GM23338 (cell line): ENCODE measurements at regions not wholly inside any gene's neighbourhood (a gene's known extent, or its start where the extent isn't known, plus 50 kb on each side); places are given as distances from the start of the nearest gene placed in this dataset.
"Not testable (repeated sequence)": the region's sequence is repeated elsewhere in the genome, so short reads cannot be mapped to it uniquely, and the experiment has no call there.

Source experiments
- ATAC-seq: fragments of 200-7000 bp; cut with Tn5 transposase; 3 replicates; pipeline ENCODE4 v1.9.1; 2020
- DNase-seq: peaks from one replicate; pipeline ENCODE4 v3.0.0-alpha.2; 2015; ENCODE audit warnings: low spot score
- H2AFZ ChIP-seq: fragments of 200-600 bp; sonication (generic); 2 replicates; pipeline ENCODE4 v1.8.0; 2016; ENCODE audit warnings: antibody characterized with exemption, mild to moderate bottlenecking, moderate library complexity
- H3F3A ChIP-seq: fragments of 200-600 bp; sonication (generic); replicated peaks from 2 replicates; pipeline ENCODE4 v1.8.0; 2017; ENCODE audit warnings: antibody characterized with exemption, mixed run types, low read depth
- H3K27ac ChIP-seq: fragments of 200-600 bp; sonication (generic); 2 replicates; pipeline ENCODE4 v1.6.1; 2016; ENCODE audit warnings: low read depth
- H3K27me3 ChIP-seq: fragments of 200-600 bp; sonication (generic); 2 replicates; pipeline ENCODE4 v1.8.0; 2016; ENCODE audit warnings: mild to moderate bottlenecking, mixed run types, moderate library complexity; ENCODE audit not compliant: insufficient read depth
- H3K36me3 ChIP-seq: fragments of 200-600 bp; sonication (generic); 2 replicates; pipeline ENCODE4 v1.8.0; 2016; ENCODE audit warnings: mild to moderate bottlenecking; ENCODE audit not compliant: insufficient read depth
- H3K4me1 ChIP-seq: fragments of 200-600 bp; sonication (generic); 2 replicates; pipeline ENCODE4 v1.8.0; 2016; ENCODE audit warnings: mild to moderate bottlenecking, moderate library complexity; ENCODE audit not compliant: insufficient read depth
- H3K4me2 ChIP-seq: fragments of 200-600 bp; sonication (generic); 2 replicates; pipeline ENCODE4 v1.7.1; 2017; ENCODE audit warnings: mixed run types
- H3K4me3 ChIP-seq: fragments of 200-600 bp; sonication (generic); 2 replicates; pipeline ENCODE4 v1.6.1; 2016; ENCODE audit warnings: mixed run types
- H3K79me2 ChIP-seq: fragments of 200-600 bp; sonication (generic); replicated peaks from 2 replicates; pipeline ENCODE4 v1.8.0; 2017; ENCODE audit warnings: mild to moderate bottlenecking; ENCODE audit not compliant: insufficient read depth
- H3K9me2 ChIP-seq: fragments of 200-600 bp; sonication (generic); 2 replicates; pipeline ENCODE4 v1.8.0; 2017; ENCODE audit not compliant: insufficient read depth
- H4K20me1 ChIP-seq: fragments of 200-600 bp; sonication (generic); replicated peaks from 2 replicates; pipeline ENCODE4 v1.8.0; 2017; ENCODE audit warnings: mild to moderate bottlenecking; ENCODE audit not compliant: insufficient read depth
- H3K27ac Mint-ChIP-seq: 2 replicates; pipeline ENCODE4 v1.8.0; 2020; ENCODE audit warnings: inconsistent platforms, mild to moderate bottlenecking, moderate library complexity, mixed read lengths
- H3K27me3 Mint-ChIP-seq: 3 replicates; pipeline ENCODE4 v1.8.0; 2022; ENCODE audit warnings: low read depth, mild to moderate bottlenecking, moderate library complexity, mixed read lengths, inconsistent platforms; ENCODE audit not compliant: insufficient read depth, poor library complexity
- H3K36me3 Mint-ChIP-seq: 3 replicates; pipeline ENCODE4 v1.8.0; 2021; ENCODE audit warnings: low read depth, mild to moderate bottlenecking, inconsistent platforms, moderate library complexity, mixed read lengths
- H3K4me1 Mint-ChIP-seq: 3 replicates; pipeline ENCODE4 v1.8.0; 2020; ENCODE audit warnings: mild to moderate bottlenecking, inconsistent platforms, mixed read lengths
- H3K4me3 Mint-ChIP-seq: 3 replicates; pipeline ENCODE4 v1.8.0; 2021; ENCODE audit warnings: moderate library complexity, mild to moderate bottlenecking, inconsistent platforms, mixed read lengths
- H3K9me3 Mint-ChIP-seq: 3 replicates; pipeline ENCODE4 v1.8.0; 2020; ENCODE audit warnings: moderate library complexity, mild to moderate bottlenecking, inconsistent platforms, mixed read lengths
- CREB1 ChIP-seq: fragments of 250-450 bp; sonication (Bioruptor Pico); IDR thresholded peaks from 2 replicates; pipeline ENCODE4 v1.5.0; 2020; ENCODE audit warnings: low read depth, mild to moderate bottlenecking, moderate library complexity
- CTCF ChIP-seq, 2 experiments: fragments of 200-600 bp in 1 of 2; sonication (generic) in 1 of 2; conservative IDR thresholded peaks; 2 replicates each; pipeline versions ENCODE4 v1.5.1 to v1.6.1; 2016 to 2017; ENCODE audit warnings: antibody characterized with exemption in 2 of 2, low read depth in 2 of 2, mild to moderate bottlenecking in 2 of 2, moderate library complexity in 1 of 2
- EZH2 ChIP-seq: fragments of 200-600 bp; sonication (generic); IDR thresholded peaks from one replicate; pipeline ENCODE4 v1.8.0; 2017; ENCODE audit warnings: antibody characterized with exemption, mild to moderate bottlenecking, low read depth; ENCODE audit not compliant: unreplicated experiment
- EZH2phosphoT487 ChIP-seq: fragments of 200-600 bp; sonication (generic); IDR thresholded peaks from one replicate; pipeline ENCODE4 v1.8.1; 2018; ENCODE audit warnings: antibody characterized with exemption; ENCODE audit not compliant: unreplicated experiment
- JUNB ChIP-seq: IDR thresholded peaks from one replicate; pipeline ENCODE4 v1.6.1; 2016; ENCODE audit warnings: antibody characterized with exemption; ENCODE audit not compliant: unreplicated experiment
- POLR2AphosphoS5 ChIP-seq: IDR thresholded peaks from 2 replicates; pipeline ENCODE4 v1.6.1; 2016; ENCODE audit warnings: antibody characterized with exemption, low read depth
- REST ChIP-seq: IDR thresholded peaks from one replicate; pipeline ENCODE4 v1.6.1; 2018; ENCODE audit warnings: antibody characterized with exemption; ENCODE audit not compliant: unreplicated experiment
- ZNF114 ChIP-seq: fragments of 250-450 bp; sonication (Bioruptor Pico); IDR thresholded peaks from 2 replicates; pipeline ENCODE4 v1.5.0; 2020; ENCODE audit warnings: mild to moderate bottlenecking, moderate library complexity
- ZNF331 ChIP-seq: fragments of 250-450 bp; sonication (Bioruptor Pico); IDR thresholded peaks from 2 replicates; pipeline ENCODE4 v1.5.0; 2020; ENCODE audit warnings: low read depth, mild to moderate bottlenecking, moderate library complexity
- TF ChIP-seq, protein P1 (sequence below): IDR thresholded peaks from 2 replicates; pipeline ENCODE4 v1.6.1; 2016; ENCODE audit warnings: antibody characterized with exemption

- not testable (repeated sequence) for H3K79me2 ChIP-seq, H3K36me3 ChIP-seq, H3F3A ChIP-seq, H4K20me1 ChIP-seq, H3K4me3 Mint-ChIP-seq, H3K27me3 Mint-ChIP-seq, H3K4me1 Mint-ChIP-seq, DNase-seq, H3K9me2 ChIP-seq, H3K4me3 ChIP-seq, ATAC-seq, H3K36me3 Mint-ChIP-seq, H3K27ac Mint-ChIP-seq, H3K27me3 ChIP-seq, H3K4me1 ChIP-seq, H3K27ac ChIP-seq, H2AFZ ChIP-seq, H3K4me2 ChIP-seq
- H3K9me3 Mint-ChIP-seq = peaks cover 62% of the 10 kb centered on the region
Measured at GRCh38 chr22:16090991-16091390, 401.2 kb downstream of the POTEH start.

DNA sequence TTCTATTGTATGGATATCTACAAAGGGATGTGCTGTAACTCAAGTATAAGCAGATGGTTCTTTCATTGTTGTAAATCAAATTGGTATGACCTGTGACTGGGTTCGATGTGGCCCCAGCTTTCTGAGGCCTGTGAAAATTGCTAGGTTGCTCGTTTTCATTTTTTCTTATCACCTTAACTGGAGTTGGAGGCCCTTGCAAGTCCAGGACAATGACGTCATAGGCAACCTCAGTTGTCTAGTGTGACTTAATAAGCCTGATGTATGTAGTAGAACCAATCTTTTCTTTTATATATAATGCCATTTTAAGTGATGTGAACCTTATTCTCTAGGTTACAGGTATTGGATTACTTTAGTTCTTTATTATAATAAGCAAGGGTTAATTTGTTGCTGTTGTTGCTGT lies 415.3 kb downstream of the POTEH start:
- H3K4me3 Mint-ChIP-seq, H3K79me2 ChIP-seq, DNase-seq, H3K27ac Mint-ChIP-seq, H3F3A ChIP-seq, H3K36me3 Mint-ChIP-seq, H3K36me3 ChIP-seq, H3K4me2 ChIP-seq, H4K20me1 ChIP-seq, H3K4me1 ChIP-seq, H3K4me1 Mint-ChIP-seq, ATAC-seq, H3K27me3 ChIP-seq, H3K4me3 ChIP-seq, H3K27ac ChIP-seq, H3K9me2 ChIP-seq, H2AFZ ChIP-seq, H3K27me3 Mint-ChIP-seq: not testable (repeated sequence)
- H3K9me3 Mint-ChIP-seq = peaks cover 75% of the 10 kb centered on the region

DNA sequence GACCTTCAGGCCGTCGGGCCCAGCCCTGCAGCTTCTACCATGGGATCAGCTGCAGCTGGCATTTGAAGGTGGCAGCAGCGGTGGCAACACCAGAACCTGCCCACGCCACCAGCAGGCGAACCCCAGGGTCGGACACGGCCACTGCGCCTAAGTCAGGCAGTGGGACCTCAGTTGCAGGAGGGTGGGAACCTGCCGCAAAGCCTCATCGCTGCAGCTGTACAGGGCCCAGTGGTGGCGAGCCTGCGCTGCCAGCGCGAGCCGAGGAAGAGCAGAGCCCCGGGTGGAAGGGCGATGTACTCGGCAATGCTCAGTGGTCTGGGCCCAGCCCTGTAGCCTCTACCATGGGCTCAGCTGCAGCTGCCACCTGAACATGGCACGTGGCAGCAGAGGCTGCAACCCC lies 441.6 kb downstream of the POTEH start:
- peaks cover 76% of the 10 kb centered on the region for H3K9me3 Mint-ChIP-seq
- H3K79me2 ChIP-seq, H3F3A ChIP-seq, H3K27ac Mint-ChIP-seq, H3K4me2 ChIP-seq, H3K4me1 Mint-ChIP-seq, H3K36me3 ChIP-seq, DNase-seq, ATAC-seq, H3K27me3 ChIP-seq, H3K4me1 ChIP-seq, H4K20me1 ChIP-seq, H3K9me2 ChIP-seq, H2AFZ ChIP-seq, H3K27me3 Mint-ChIP-seq, H3K4me3 ChIP-seq, H3K27ac ChIP-seq, H3K4me3 Mint-ChIP-seq: not testable (repeated sequence)
- peaks cover 12% of the 10 kb centered on the region; the same call in 2 of the 3 replicates for H3K36me3 Mint-ChIP-seq

DNA sequence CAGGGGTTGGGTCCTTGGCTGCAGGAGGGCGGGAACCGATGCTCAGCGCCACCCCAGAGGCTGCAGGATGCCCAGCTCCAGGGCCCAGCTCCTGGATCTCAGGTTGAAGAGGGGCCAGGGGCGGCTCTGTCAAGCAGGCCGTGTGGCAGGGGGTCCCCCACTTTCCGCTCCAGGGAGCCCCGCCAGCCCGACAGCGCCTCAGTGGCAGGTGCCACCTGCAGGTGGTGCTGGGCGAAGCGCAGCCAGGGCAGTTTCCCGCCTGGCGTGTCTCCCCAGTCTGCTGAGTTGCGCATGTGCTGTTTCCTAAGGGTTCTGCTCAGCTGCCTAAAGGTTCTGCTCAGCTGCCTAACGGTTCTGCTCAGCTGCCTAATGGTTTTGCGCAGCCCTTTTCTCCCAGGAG lies 442.1 kb downstream of the POTEH start:
- H3K9me2 ChIP-seq = no peaks in the 10 kb centered on the region
- Mint-ChIP-seq H3K9me3 (peaks cover 79% of the 10 kb centered on the region), H3K36me3 (peaks cover 12% of the 10 kb centered on the region; the same call in 2 of the 3 replicates), H3K4me3 (no peak overlapping the region), H3K27ac (no peak overlapping the region), H3K27me3 (no peaks in the 10 kb centered on the region), H3K4me1 (no peaks in the 10 kb centered on the region)
- DNase-seq (no peak), ATAC-seq (no peak)
- no peak overlapping the region for H2AFZ ChIP-seq
- H3K4me1 ChIP-seq = no peaks in the 10 kb centered on the region
- H4K20me1 ChIP-seq = no peaks in the 10 kb centered on the region
- no peak overlapping the region for H3K4me3 ChIP-seq
- H3F3A ChIP-seq = no peaks in the 10 kb centered on the region
- H3K27ac ChIP-seq = no peak overlapping the region
- no peak overlapping the region for H3K4me2 ChIP-seq
- H3K27me3 ChIP-seq = no peaks in the 10 kb centered on the region
- H3K36me3 ChIP-seq = 0 out of 2 replicates have a peak, but pooled peaks cover 4% of the 10 kb centered on the region
- no peaks in the 10 kb centered on the region for H3K79me2 ChIP-seq
- TF ChIP-seq POLR2AphosphoS5 = no peak
- no peak for TF ChIP-seq JUNB
- TF ChIP-seq, protein P1, sequence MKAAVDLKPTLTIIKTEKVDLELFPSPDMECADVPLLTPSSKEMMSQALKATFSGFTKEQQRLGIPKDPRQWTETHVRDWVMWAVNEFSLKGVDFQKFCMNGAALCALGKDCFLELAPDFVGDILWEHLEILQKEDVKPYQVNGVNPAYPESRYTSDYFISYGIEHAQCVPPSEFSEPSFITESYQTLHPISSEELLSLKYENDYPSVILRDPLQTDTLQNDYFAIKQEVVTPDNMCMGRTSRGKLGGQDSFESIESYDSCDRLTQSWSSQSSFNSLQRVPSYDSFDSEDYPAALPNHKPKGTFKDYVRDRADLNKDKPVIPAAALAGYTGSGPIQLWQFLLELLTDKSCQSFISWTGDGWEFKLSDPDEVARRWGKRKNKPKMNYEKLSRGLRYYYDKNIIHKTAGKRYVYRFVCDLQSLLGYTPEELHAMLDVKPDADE = no peak
- TF ChIP-seq EZH2 = no peak
- no peak for TF ChIP-seq CREB1 (CRISPR knock-in tag)
- TF ChIP-seq ZNF114 (CRISPR knock-in tag) = no peak
- TF ChIP-seq REST = no peak
- TF ChIP-seq ZNF331 (CRISPR knock-in tag) = no peak
- no peak for TF ChIP-seq CTCF (conservative IDR thresholded peaks at IDR 0.05; ENCODE audit: low read depth in 2 of 2)
- no peak for TF ChIP-seq EZH2phosphoT487
